Gastroesophageal sphincter (tissue), 3 donors: ENCODE measurements at regions not wholly inside any gene's neighbourhood (a gene's known extent, or its start where the extent isn't known, plus 50 kb on each side); places are given as distances from the start of the nearest gene placed in this dataset.

ENCODE experiments used
- POLR2AphosphoS5 ChIP-seq: sonication (generic); formaldehyde crosslinking; IDR thresholded peaks from one replicate; pipeline ENCODE4 v1.6.1; 2017; ENCODE audit warnings: antibody characterized with exemption
- TF ChIP-seq, protein P1 (sequence below), 4 experiments: fragments of 200-600 bp in 2 of 4; fragments of 450-650 bp in 2 of 4; sonication (generic) in 1 of 4; IDR thresholded peaks; one replicate each; pipeline ENCODE4 v1.5.1; 2017 to 2019; ENCODE audit warnings: antibody characterized with exemption in 4 of 4, mild to moderate bottlenecking in 2 of 4, moderate library complexity in 2 of 4

- TF ChIP-seq, protein P1, sequence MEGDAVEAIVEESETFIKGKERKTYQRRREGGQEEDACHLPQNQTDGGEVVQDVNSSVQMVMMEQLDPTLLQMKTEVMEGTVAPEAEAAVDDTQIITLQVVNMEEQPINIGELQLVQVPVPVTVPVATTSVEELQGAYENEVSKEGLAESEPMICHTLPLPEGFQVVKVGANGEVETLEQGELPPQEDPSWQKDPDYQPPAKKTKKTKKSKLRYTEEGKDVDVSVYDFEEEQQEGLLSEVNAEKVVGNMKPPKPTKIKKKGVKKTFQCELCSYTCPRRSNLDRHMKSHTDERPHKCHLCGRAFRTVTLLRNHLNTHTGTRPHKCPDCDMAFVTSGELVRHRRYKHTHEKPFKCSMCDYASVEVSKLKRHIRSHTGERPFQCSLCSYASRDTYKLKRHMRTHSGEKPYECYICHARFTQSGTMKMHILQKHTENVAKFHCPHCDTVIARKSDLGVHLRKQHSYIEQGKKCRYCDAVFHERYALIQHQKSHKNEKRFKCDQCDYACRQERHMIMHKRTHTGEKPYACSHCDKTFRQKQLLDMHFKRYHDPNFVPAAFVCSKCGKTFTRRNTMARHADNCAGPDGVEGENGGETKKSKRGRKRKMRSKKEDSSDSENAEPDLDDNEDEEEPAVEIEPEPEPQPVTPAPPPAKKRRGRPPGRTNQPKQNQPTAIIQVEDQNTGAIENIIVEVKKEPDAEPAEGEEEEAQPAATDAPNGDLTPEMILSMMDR (IDR thresholded peaks at IDR 0.05) = no peak
- no peak for TF ChIP-seq POLR2AphosphoS5
Measured at GRCh38 chr1:213868482-213868881, 119.3 kb upstream of the PROX1 start.
